HG03039 (cell line): ENCODE measurements at regions not wholly inside any gene's neighbourhood (a gene's known extent, or its start where the extent isn't known, plus 50 kb on each side); places are given as distances from the start of the nearest gene placed in this dataset.
"Not testable (repeated sequence)": the region's sequence is repeated elsewhere in the genome, so short reads cannot be mapped to it uniquely, and the experiment has no call there.

ENCODE experiments used
- ATAC-seq: cut with Tn5 transposase; IDR thresholded peaks from one replicate; pipeline ENCODE4 v1.9.1; 2021; ENCODE audit warnings: mild to moderate bottlenecking, moderate library complexity; ENCODE audit not compliant: unreplicated experiment

GRCh38 chr4:187108845-187109244 lies 385.2 kb upstream of the FAT1 start:
- ATAC-seq: no peak

GRCh38 chr4:187109636-187110035 lies 386.0 kb upstream of the FAT1 start:
- ATAC-seq: no peak

GRCh38 chr4:187118166-187118565 lies 394.5 kb upstream of the FAT1 start:
- ATAC-seq: no peak

- no peak for ATAC-seq
Measured at GRCh38 chr4:187118602-187119120, 395.0 kb upstream of the FAT1 start.

GRCh38 chr4:187124331-187124730 lies 400.7 kb upstream of the FAT1 start:
- ATAC-seq: no peak

GRCh38 chr4:187125062-187125461 lies 401.4 kb upstream of the FAT1 start:
- ATAC-seq: no peak

- ATAC-seq: no peak
Measured at GRCh38 chr4:187127456-187127855, 403.8 kb upstream of the FAT1 start.

GRCh38 chr4:187128222-187128621 lies 404.6 kb upstream of the FAT1 start:
- ATAC-seq: no peak

GRCh38 chr4:187128976-187129375 lies 405.3 kb upstream of the FAT1 start:
- no peak for ATAC-seq

GRCh38 chr4:187131826-187132225 lies 408.2 kb upstream of the FAT1 start:
- ATAC-seq: not testable (repeated sequence)

- ATAC-seq: no peak
Measured at GRCh38 chr4:187135878-187136277, 412.2 kb upstream of the FAT1 start.

GRCh38 chr4:187139141-187139540 lies 415.5 kb upstream of the FAT1 start:
- ATAC-seq: no peak

GRCh38 chr4:187141101-187141500 lies 417.4 kb upstream of the FAT1 start:
- ATAC-seq: no peak

- no peak for ATAC-seq
Measured at GRCh38 chr4:187149229-187149945, 425.7 kb upstream of the FAT1 start.

GRCh38 chr4:187157380-187157958 lies 433.8 kb upstream of the FAT1 start:
- ATAC-seq: no peak

- ATAC-seq: no peak
Measured at GRCh38 chr4:187158003-187158402, 434.3 kb upstream of the FAT1 start.

GRCh38 chr4:187160486-187160885 lies 436.8 kb upstream of the FAT1 start:
- ATAC-seq: no peak

GRCh38 chr4:187166886-187167512 lies 443.3 kb upstream of the FAT1 start:
- no peak for ATAC-seq

GRCh38 chr4:187171706-187172339 lies 448.2 kb upstream of the FAT1 start:
- ATAC-seq: no peak

GRCh38 chr4:187172340-187172761 lies 448.7 kb upstream of the FAT1 start:
- no peak for ATAC-seq

- no peak for ATAC-seq
Measured at GRCh38 chr4:187174749-187175148, 451.1 kb upstream of the FAT1 start.

GRCh38 chr4:187175197-187175596 lies 451.5 kb upstream of the FAT1 start:
- ATAC-seq: no peak
